Heart right ventricle (tissue), 16 donors: ENCODE measurements at regions not wholly inside any gene's neighbourhood (a gene's known extent, or its start where the extent isn't known, plus 50 kb on each side); places are given as distances from the start of the nearest gene placed in this dataset.

ENCODE experiments used
- ATAC-seq, 8 donors: fragments of 200-7000 bp; cut with Tn5 transposase; one replicate each; pipeline ENCODE4 v1.9.1; 2020; ENCODE audit warnings: mild to moderate bottlenecking in 8 of 8, moderate library complexity in 8 of 8, moderate number of reproducible peaks in 1 of 8
- DNase-seq, 2 donors: peaks; one replicate each; pipeline ENCODE4 v3.0.0-alpha.2; 2020
- H3K27ac ChIP-seq, 10 donors: fragments of 200-600 bp; sonication (generic) in 2 of 10; one replicate each; pipeline versions ENCODE4 v1.5.0 to v1.8.0; 2020 to 2022; ENCODE audit warnings: mild to moderate bottlenecking in 3 of 10
- H3K27me3 ChIP-seq, 7 donors: fragments of 200-600 bp; one replicate each; pipeline ENCODE4 v1.8.0; 2021 to 2022; ENCODE audit warnings: mild to moderate bottlenecking in 2 of 7
- H3K36me3 ChIP-seq, 9 donors: fragments of 200-600 bp; sonication (generic) in 1 of 9; one replicate each; pipeline versions ENCODE4 v1.5.0 to v1.8.0; 2020 to 2022; ENCODE audit warnings: mild to moderate bottlenecking in 2 of 9
- H3K4me1 ChIP-seq, 9 donors: fragments of 200-600 bp; sonication (generic) in 1 of 9; one replicate each; pipeline versions ENCODE4 v1.5.0 to v1.8.0; 2020 to 2022; ENCODE audit warnings: mild to moderate bottlenecking in 4 of 9
- H3K4me3 ChIP-seq, 10 donors: fragments of 200-600 bp; sonication (generic) in 2 of 10; one replicate each; pipeline versions ENCODE4 v1.5.0 to v1.8.0; 2020 to 2022; ENCODE audit warnings: mild to moderate bottlenecking in 7 of 10, moderate library complexity in 2 of 10
- H3K9me3 ChIP-seq, 11 donors: fragments of 200-600 bp in 10 of 11; sonication (generic) in 2 of 11; one replicate each; pipeline versions ENCODE4 v1.5.0 to v1.8.0; 2013 to 2022; ENCODE audit warnings: mild to moderate bottlenecking in 2 of 11, control low read depth in 1 of 11, moderate library complexity in 1 of 11
- WGBS, 2 donors: extraction: QIAGEN DNeasy Blood & Tissue Kit; methylation state at CpG; one replicate each; pipeline ENCODE4 v1.1.7; 2013; ENCODE audit warnings: inconsistent platforms in 1 of 2; 5-methylcytosine and 5-hydroxymethylcytosine counted together
- intact Hi-C, 10 donors: fragments of 100-400 bp; cut with DNase I; formaldehyde crosslinking; loops; one replicate each; pipeline versions ENCODE4 v1.11.1 to v1.14.2; 2022
- TF ChIP-seq, protein P1 (sequence below), 9 donors: fragments of 200-600 bp; sonication (generic) in 2 of 9; IDR thresholded peaks; one replicate each; pipeline versions ENCODE4 v1.5.0 to v1.8.0; 2021 to 2022; ENCODE audit warnings: antibody characterized with exemption in 9 of 9, mild to moderate bottlenecking in 5 of 9, moderate library complexity in 1 of 9
- donor health status: Arrhythmogenic right ventricular cardiomyopathy.
- donor health status: ischemic (EF 13 %, LVEDD 7.1; RV severe dilation, severe dysfunction).
- donor health status: healthy with polysubstance abuse.
- donor health status: DM: no; HTN: yes; CAD: no.
- donor health status: DM: no; HTN: no; CAD: no.
- donor health status: ischemic (EF 25% LVEDD 6.9; RV normal size, moderate dysfunction).
- donor health status: ischemic (EF 25% LVEDD 5.7; RV mildly dilated, moderate dysfunction).
- donor health status: healthy.
- donor health status: DM: yes; HTN: yes; CAD: no.
- donor health status: Ischemic cardiomyopathy.
- donor health status: ischemic (EF 35%, LVEDD 5.7; RV mildly dilated, moderate dysfunction).
- donor health status: nonischemic (EF 11% LVEDD 7.7; RV severe dilation, severe dysfunction).
- donor health status: DM: yes; HTN: yes; CAD: no.
- donor health status: PGD.
- donor health status: ischemic (EF 29% LVEDD 5.4; RV normal size, mild dysfunction).
- donor health status: nonischemic (EF 23%, LVEDD 6.1; RV moderate dilation, normal function).

DNA sequence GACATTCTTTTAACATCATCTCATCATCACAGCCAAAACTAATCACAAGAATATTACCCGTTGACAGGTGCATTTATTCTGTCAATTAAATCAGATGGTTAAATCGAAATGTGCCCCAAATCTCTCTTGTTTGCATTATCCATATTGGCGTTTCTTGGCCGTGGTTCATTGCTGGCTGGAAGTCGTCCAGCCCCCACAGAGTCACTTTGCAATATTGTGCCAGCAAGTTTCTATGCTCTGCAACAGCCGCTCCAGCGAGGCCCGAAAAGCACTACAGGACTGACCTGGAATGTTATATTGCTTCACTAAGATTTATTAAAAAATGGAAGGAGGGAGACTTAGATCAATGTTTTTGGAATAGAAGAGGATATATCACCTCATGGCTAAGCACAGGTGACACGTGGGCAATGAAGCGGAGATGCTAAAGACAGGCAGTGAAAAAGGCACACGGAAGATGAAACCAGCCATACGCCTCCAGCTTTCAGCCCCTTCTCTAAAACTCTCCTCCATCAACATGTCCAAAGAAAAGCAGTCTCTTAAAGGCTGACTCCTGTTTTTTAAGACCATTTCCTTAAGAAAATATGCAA is 176.8 kb upstream of the VRK2 start:
- ATAC-seq (no peak), DNase-seq (no peak)
- no peaks in the 10 kb centered on the region for H3K36me3 ChIP-seq
- H3K4me3 ChIP-seq, result no peak overlapping the region
- H3K9me3 ChIP-seq, result no peaks in the 10 kb centered on the region
- TF ChIP-seq, protein P1, sequence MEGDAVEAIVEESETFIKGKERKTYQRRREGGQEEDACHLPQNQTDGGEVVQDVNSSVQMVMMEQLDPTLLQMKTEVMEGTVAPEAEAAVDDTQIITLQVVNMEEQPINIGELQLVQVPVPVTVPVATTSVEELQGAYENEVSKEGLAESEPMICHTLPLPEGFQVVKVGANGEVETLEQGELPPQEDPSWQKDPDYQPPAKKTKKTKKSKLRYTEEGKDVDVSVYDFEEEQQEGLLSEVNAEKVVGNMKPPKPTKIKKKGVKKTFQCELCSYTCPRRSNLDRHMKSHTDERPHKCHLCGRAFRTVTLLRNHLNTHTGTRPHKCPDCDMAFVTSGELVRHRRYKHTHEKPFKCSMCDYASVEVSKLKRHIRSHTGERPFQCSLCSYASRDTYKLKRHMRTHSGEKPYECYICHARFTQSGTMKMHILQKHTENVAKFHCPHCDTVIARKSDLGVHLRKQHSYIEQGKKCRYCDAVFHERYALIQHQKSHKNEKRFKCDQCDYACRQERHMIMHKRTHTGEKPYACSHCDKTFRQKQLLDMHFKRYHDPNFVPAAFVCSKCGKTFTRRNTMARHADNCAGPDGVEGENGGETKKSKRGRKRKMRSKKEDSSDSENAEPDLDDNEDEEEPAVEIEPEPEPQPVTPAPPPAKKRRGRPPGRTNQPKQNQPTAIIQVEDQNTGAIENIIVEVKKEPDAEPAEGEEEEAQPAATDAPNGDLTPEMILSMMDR (IDR thresholded peaks at IDR 0.05), result no peak
- H3K4me1 ChIP-seq, result no peaks in the 10 kb centered on the region
- intact Hi-C loops, result no loop called here
- no peaks in the 10 kb centered on the region for H3K27me3 ChIP-seq
- WGBS, 2 donors, result 78% methylated on average over 12 of the region's 12 CpGs
- H3K27ac ChIP-seq, result no peak overlapping the region

DNA sequence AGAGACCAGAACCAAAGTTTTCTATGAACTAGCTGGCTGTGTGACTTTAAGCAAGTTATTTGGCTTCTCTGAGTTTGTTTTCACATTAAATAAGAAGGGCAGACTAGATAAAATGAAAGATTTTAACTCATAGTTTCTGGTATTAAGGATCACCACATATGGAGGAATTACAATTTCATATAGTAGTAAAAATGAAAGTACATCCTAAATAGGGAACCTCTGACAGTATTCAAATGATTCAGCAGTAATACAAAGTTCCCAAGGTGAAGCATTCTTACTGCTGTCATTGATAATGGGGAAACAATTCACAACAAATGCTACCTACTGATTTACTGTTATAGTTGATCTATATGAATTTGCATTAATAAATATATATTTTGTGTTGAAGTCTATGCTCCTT is 170.3 kb upstream of the VRK2 start:
- TF ChIP-seq, protein P1 (IDR thresholded peaks at IDR 0.05), result no peak
- Histone ChIP-seq H3K27ac (no peak overlapping the region), H3K4me1 (peaks cover 0 to 4% (median 0%) of the 10 kb centered on the region in 9 donors), H3K36me3 (no peaks in the 10 kb centered on the region), H3K9me3 (no peaks in the 10 kb centered on the region), H3K4me3 (no peak overlapping the region), H3K27me3 (no peaks in the 10 kb centered on the region)
- intact Hi-C loops, result no loop called here
- DNase-seq, result no peak
- ATAC-seq, result no peak

- intact Hi-C loops, result no loop called here
- TF ChIP-seq, protein P1 (IDR thresholded peaks at IDR 0.05), result no peak
- DNase-seq (no peak), ATAC-seq (no peak)
- Histone ChIP-seq H3K27ac (no peak overlapping the region), H3K9me3 (no peaks in the 10 kb centered on the region), H3K27me3 (no peaks in the 10 kb centered on the region), H3K36me3 (no peaks in the 10 kb centered on the region), H3K4me1 (peaks cover 0 to 4% (median 0%) of the 10 kb centered on the region in 9 donors), H3K4me3 (no peak overlapping the region)
Measured at GRCh38 chr2:57877811-57878170, 168.8 kb upstream of the VRK2 start.

GRCh38 chr2:57878171-57878865 is 168.3 kb upstream of the VRK2 start:
- DNase-seq (no peak), ATAC-seq (no peak)
- H3K9me3 ChIP-seq, result no peaks in the 10 kb centered on the region
- TF ChIP-seq, protein P1 (IDR thresholded peaks at IDR 0.05), result no peak
- H3K4me1 ChIP-seq, result peaks cover 0 to 4% (median 0%) of the 10 kb centered on the region in 9 donors
- intact Hi-C loops, result no loop called here
- H3K36me3 ChIP-seq, result no peaks in the 10 kb centered on the region
- no peak overlapping the region for H3K27ac ChIP-seq
- H3K27me3 ChIP-seq, result no peaks in the 10 kb centered on the region
- 70 to 75% methylated on average over 11 of the region's 11 CpGs for WGBS, 2 donors
- no peak overlapping the region for H3K4me3 ChIP-seq
